Kidney (tissue), 13 donors: ENCODE measurements at regions not wholly inside any gene's neighbourhood (a gene's known extent, or its start where the extent isn't known, plus 50 kb on each side); places are given as distances from the start of the nearest gene placed in this dataset.
A peak's percentile ranks its signal among the peaks of the same experiment; 100 is the strongest.

ENCODE experiments used
- DNase-seq, 5 donors: peaks; one replicate each; pipeline ENCODE4 v3.0.0-alpha.2; 2013 to 2020
- FAIRE-seq: peaks from 2 replicates; lab custom pipeline; 2012; peaks lifted over from hg19 to GRCh38; lab: Jason Lieb, UNC
- H3K27ac ChIP-seq, 2 donors: one replicate each; pipeline ENCODE4 v1.7.0; 2013; ENCODE audit warnings: low read depth in 2 of 2, low read length in 2 of 2, inconsistent platforms in 1 of 2
- H3K27me3 ChIP-seq: one replicate; pipeline ENCODE4 v1.7.1; 2013; ENCODE audit warnings: low read length, inconsistent platforms; ENCODE audit not compliant: control insufficient read depth, insufficient read depth
- H3K36me3 ChIP-seq, 3 donors: one replicate each; pipeline versions ENCODE4 v1.7.0 to v1.7.1; 2013; ENCODE audit warnings: low read length in 3 of 3, control low read depth in 1 of 3, inconsistent platforms in 1 of 3; ENCODE audit not compliant: insufficient read depth in 3 of 3, control insufficient read depth in 2 of 3
- H3K4me1 ChIP-seq, 3 donors: one replicate each; pipeline versions ENCODE4 v1.7.0 to v1.7.1; 2013; ENCODE audit warnings: low read length in 3 of 3, inconsistent platforms in 1 of 3, low read depth in 1 of 3; ENCODE audit not compliant: control insufficient read depth in 2 of 3, insufficient read depth in 2 of 3
- H3K4me3 ChIP-seq, 3 donors: one replicate each; pipeline versions ENCODE4 v1.7.0 to v1.8.1; 2013; ENCODE audit warnings: low read length in 3 of 3, control low read depth in 1 of 3, inconsistent platforms in 1 of 3
- H3K9ac ChIP-seq, 3 donors: one replicate each; pipeline versions ENCODE4 v1.7.0 to v1.7.1; 2013; ENCODE audit warnings: low read length in 3 of 3, control low read depth in 1 of 3, inconsistent platforms in 1 of 3
- H3K9me3 ChIP-seq, 3 donors: one replicate each; pipeline versions ENCODE4 v1.7.0 to v1.7.1; 2013; ENCODE audit warnings: low read length in 3 of 3, control low read depth in 1 of 3, inconsistent platforms in 1 of 3; ENCODE audit not compliant: control insufficient read depth in 2 of 3, insufficient read depth in 1 of 3
- intact Hi-C: fragments of 100-400 bp; cut with DNase I; formaldehyde crosslinking; loops from one replicate; pipeline ENCODE4 v1.11.1; 2022
- TF ChIP-seq, protein P1 (sequence below): IDR thresholded peaks from 3 replicates; pipeline ENCODE4 v1.5.1; 2012; ENCODE audit warnings: mild to moderate bottlenecking, moderate library complexity, borderline replicate concordance; ENCODE audit not compliant: insufficient read depth; ENCODE audit errors: extremely low read depth
- donor health status: control.
- donor health status: control.
- donor health status: control.
- donor health status: control.
- donor health status: control.
- donor health status: DM: yes; HTN: yes; CAD: no.
- donor health status: Normal renal cell carcinoma (clear cell type).

DNA sequence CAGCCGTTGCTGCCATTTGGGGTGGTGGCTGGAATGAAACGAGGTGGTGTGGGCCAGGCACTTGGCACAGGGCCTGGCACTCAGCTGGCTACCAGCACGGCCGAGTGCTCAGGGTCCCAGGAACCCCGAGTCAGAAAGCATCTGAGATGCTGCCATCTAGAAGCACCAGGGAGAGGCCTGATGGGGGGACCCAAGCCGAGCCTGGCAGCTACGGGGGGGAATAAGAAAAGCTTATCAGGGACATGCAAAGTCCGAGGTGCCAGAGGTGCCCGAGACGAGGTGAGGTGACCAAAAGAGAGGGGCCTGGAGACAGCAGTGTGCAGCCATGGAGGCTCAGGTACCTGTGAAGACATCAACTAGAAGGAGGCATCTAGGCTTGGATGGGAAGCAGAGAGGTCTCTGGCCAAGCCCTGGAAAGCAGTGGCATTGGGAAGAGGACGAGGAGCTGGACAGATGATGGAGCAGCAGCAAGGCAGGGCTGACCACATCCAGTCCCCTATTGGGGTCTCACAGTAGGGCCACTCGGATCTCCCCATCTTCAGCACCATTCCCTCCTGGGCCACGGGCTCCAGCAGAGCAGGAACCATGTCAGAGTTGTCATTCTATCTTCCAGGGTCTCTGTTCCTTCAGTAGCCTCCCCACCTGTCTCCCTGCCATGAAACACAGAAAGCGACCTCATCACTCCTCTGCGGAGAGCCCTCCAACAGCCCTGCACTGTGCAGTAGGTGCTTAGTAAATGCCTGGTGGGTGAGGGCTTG lies 59.3 kb upstream of the DIO3 start:
- peak in 2 of 5 donors; percentile 18 to 52 for DNase-seq
- Histone ChIP-seq H3K9ac (no peak overlapping the region), H3K9me3 (peaks cover 0 to 5% (median 0%) of the 10 kb centered on the region in 3 donors), H3K27me3 (peaks cover 2% of the 10 kb centered on the region), H3K4me1 (no peaks in the 10 kb centered on the region), H3K4me3 (no peak overlapping the region), H3K27ac (no peak overlapping the region), H3K36me3 (no peaks in the 10 kb centered on the region)
- FAIRE-seq: no peak
- intact Hi-C loops: no loop called here
- TF ChIP-seq, protein P1, sequence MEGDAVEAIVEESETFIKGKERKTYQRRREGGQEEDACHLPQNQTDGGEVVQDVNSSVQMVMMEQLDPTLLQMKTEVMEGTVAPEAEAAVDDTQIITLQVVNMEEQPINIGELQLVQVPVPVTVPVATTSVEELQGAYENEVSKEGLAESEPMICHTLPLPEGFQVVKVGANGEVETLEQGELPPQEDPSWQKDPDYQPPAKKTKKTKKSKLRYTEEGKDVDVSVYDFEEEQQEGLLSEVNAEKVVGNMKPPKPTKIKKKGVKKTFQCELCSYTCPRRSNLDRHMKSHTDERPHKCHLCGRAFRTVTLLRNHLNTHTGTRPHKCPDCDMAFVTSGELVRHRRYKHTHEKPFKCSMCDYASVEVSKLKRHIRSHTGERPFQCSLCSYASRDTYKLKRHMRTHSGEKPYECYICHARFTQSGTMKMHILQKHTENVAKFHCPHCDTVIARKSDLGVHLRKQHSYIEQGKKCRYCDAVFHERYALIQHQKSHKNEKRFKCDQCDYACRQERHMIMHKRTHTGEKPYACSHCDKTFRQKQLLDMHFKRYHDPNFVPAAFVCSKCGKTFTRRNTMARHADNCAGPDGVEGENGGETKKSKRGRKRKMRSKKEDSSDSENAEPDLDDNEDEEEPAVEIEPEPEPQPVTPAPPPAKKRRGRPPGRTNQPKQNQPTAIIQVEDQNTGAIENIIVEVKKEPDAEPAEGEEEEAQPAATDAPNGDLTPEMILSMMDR: no peak

DNA sequence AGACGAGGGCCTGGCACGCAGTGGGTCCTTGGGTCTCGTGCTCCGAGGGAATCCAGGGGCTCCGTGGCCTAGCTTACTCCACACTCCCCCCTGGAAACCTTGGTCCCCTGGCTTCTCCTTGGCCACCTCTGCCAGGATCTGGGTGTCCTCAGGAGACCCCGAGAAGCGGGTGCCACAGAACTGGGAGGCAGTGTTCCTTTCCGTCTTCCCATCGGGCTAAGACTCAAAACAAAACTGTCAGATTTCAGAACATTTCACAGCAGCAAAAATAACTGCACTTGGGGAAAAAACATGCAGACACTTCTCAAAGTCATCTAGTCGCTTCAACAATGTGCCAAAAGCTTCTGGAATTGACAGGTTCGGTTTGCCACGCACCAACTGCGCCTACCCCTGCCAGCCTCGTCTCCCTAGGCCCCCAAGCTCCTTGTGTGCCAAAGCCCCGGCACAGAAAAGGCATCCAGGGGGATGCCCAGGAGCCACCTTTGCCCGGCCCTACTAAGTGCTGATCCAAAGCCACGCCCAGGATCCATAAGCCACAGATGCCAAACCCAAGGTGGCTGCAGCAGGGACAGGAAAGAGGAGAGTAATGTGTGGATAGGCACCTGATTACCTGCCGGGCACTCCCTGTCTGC lies 58.4 kb upstream of the DIO3 start:
- H3K27me3 ChIP-seq: peaks cover 2% of the 10 kb centered on the region
- no peak overlapping the region for H3K4me3 ChIP-seq
- peak in 2 of 5 donors; percentile 13 to 55 for DNase-seq
- H3K36me3 ChIP-seq: no peaks in the 10 kb centered on the region
- no peak for FAIRE-seq
- no peak overlapping the region for H3K27ac ChIP-seq
- intact Hi-C loops: no loop called here
- H3K4me1 ChIP-seq: no peaks in the 10 kb centered on the region
- TF ChIP-seq, protein P1: no peak
- H3K9ac ChIP-seq: no peak overlapping the region
- H3K9me3 ChIP-seq: peaks cover 0 to 5% (median 0%) of the 10 kb centered on the region in 3 donors

DNA sequence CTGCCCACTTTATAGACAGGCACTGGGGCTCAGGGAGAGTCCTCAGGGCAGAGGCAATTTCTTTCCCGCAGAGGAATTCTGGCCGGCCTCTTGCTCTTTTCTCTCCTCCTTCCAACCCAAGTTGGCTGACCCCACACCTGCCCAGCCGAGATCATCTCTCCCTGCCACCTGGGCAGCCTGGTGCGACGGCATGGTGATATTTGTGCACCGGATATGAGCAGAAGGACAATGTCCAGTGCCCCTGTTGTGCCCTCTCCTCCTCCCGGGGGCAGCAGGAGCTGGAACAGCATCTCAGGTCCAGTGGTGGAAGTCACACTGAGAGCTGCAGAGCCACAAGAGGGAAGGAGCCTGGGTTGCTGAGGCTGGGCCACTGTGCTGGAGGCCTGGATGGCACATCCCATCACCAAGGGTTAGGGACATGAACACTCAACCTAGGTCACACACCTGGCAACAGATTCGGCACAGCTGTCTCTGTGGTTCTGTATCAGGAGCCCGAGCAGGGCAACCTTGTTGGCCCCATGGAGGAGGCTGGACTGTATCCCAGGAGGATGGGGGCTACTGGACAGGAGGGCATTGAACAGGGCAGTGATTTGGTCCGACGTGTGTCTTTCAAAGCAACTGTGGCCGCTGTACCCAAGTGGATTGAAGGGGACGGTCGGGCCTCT lies 57.7 kb upstream of the DIO3 start:
- peaks cover 0 to 5% (median 0%) of the 10 kb centered on the region in 3 donors for H3K9me3 ChIP-seq
- peak in 2 of 5 donors; percentile 16 for DNase-seq
- no peak for FAIRE-seq

More for the DNA sequence above, 57.7 kb upstream of the DIO3 start:
- Histone ChIP-seq H3K4me3 (no peak overlapping the region), H3K4me1 (no peaks in the 10 kb centered on the region), H3K27ac (no peak overlapping the region), H3K9ac (no peak overlapping the region), H3K27me3 (peaks cover 2% of the 10 kb centered on the region), H3K36me3 (no peaks in the 10 kb centered on the region)
- intact Hi-C loops: no loop called here
- TF ChIP-seq, protein P1: no peak
